Natural killer cell treated with Interleukin-12 subunit alpha and Interleukin-12 subunit beta and Interleukin-15 and Interleukin-18, amount 100 ng/mL, for 72 hours (primary cell): ENCODE measurements at regions not wholly inside any gene's neighbourhood (a gene's known extent, or its start where the extent isn't known, plus 50 kb on each side); places are given as distances from the start of the nearest gene placed in this dataset.
"Not testable (repeated sequence)": the region's sequence is repeated elsewhere in the genome, so short reads cannot be mapped to it uniquely, and the experiment has no call there.

Experiments
- ATAC-seq, 2 donors: fragments of 150-1000 bp; cut with Tn5 transposase in 1 of 2; sonication (Bioruptor Pico), chemical (Tn5 transposase) in 1 of 2; 2 replicates each; pipeline ENCODE4 v1.10.0; 2021
- DNase-seq: peaks from one replicate; pipeline ENCODE4 v3.0.0; 2022; ENCODE audit warnings: low spot score
- H3K27ac Mint-ChIP-seq, 2 donors: 1 replicate in 1 of 2; 2 replicates in 1 of 2; pipeline ENCODE4 v1.8.0; 2022; ENCODE audit warnings: mixed read lengths in 2 of 2, mild to moderate bottlenecking in 1 of 2, moderate library complexity in 1 of 2
- H3K27me3 Mint-ChIP-seq, 2 donors: 1 replicate in 1 of 2; 2 replicates in 1 of 2; pipeline ENCODE4 v1.8.0; 2022; ENCODE audit warnings: mixed read lengths in 2 of 2
- H3K36me3 Mint-ChIP-seq: one replicate; pipeline ENCODE4 v1.8.0; 2022; ENCODE audit warnings: mixed read lengths
- H3K4me1 Mint-ChIP-seq, 2 donors: 1 replicate in 1 of 2; 2 replicates in 1 of 2; pipeline ENCODE4 v1.8.0; 2022; ENCODE audit warnings: low read depth in 2 of 2, mixed read lengths in 2 of 2, mild to moderate bottlenecking in 1 of 2
- H3K4me3 Mint-ChIP-seq: one replicate; pipeline ENCODE4 v1.8.0; 2022; ENCODE audit warnings: mixed read lengths
- H3K9me3 Mint-ChIP-seq: 2 replicates; pipeline ENCODE4 v1.8.0; 2022; ENCODE audit warnings: mixed read lengths

GRCh38 chr17:73901249-73901648 is 257.0 kb upstream of the SDK2 start:
- Mint-ChIP-seq H3K27ac (peak overlapping the region; percentile 62 to 88), H3K27me3 (peaks cover 10 to 13% of the 10 kb centered on the region in 2 donors), H3K4me1 (peaks cover 14 to 19% of the 10 kb centered on the region in 2 donors), H3K9me3 (no peaks in the 10 kb centered on the region), H3K36me3 (no peaks in the 10 kb centered on the region), H3K4me3 (peak overlapping the region; percentile 95)
- no peak for DNase-seq
- no peak for ATAC-seq

GRCh38 chr17:73901661-73902415 is 257.6 kb upstream of the SDK2 start:
- peaks cover 14 to 18% of the 10 kb centered on the region in 2 donors for H3K4me1 Mint-ChIP-seq
- H3K36me3 Mint-ChIP-seq: no peaks in the 10 kb centered on the region
- H3K27ac Mint-ChIP-seq: peak overlapping the region; percentile 62 to 88
- peaks cover 10 to 13% of the 10 kb centered on the region in 2 donors for H3K27me3 Mint-ChIP-seq
- no peaks in the 10 kb centered on the region for H3K9me3 Mint-ChIP-seq
- ATAC-seq (peak; percentile 82 to 85), DNase-seq (peak; percentile 72)
- H3K4me3 Mint-ChIP-seq: peak overlapping the region; percentile 95

- DNase-seq (no peak), ATAC-seq (no peak)
- H3K36me3 Mint-ChIP-seq: no peaks in the 10 kb centered on the region
- H3K4me1 Mint-ChIP-seq: peaks cover 14 to 16% of the 10 kb centered on the region in 2 donors
- no peaks in the 10 kb centered on the region for H3K9me3 Mint-ChIP-seq
- H3K27ac Mint-ChIP-seq: peak overlapping the region; percentile 62 to 88
- H3K4me3 Mint-ChIP-seq: peak overlapping the region; percentile 95
- H3K27me3 Mint-ChIP-seq: peaks cover 10 to 11% of the 10 kb centered on the region in 2 donors
These were observed 258.4 kb upstream of the SDK2 start for GRCh38 chr17:73902416-73903181.

- H3K4me3 Mint-ChIP-seq: no peak overlapping the region
- H3K27me3 Mint-ChIP-seq: peaks cover 0 to 6% of the 10 kb centered on the region in 2 donors
- DNase-seq (no peak), ATAC-seq (no peak)
- no peak overlapping the region for H3K27ac Mint-ChIP-seq
- H3K4me1 Mint-ChIP-seq: peaks cover 5 to 11% of the 10 kb centered on the region in 2 donors
- no peaks in the 10 kb centered on the region for H3K36me3 Mint-ChIP-seq
- H3K9me3 Mint-ChIP-seq: no peaks in the 10 kb centered on the region
These were observed 262.9 kb upstream of the SDK2 start for GRCh38 chr17:73906896-73907870.

GRCh38 chr17:73909186-73909585 is 264.9 kb upstream of the SDK2 start:
- Mint-ChIP-seq H3K27ac (peak overlapping the region in 1 of 2 donors; percentile 70), H3K36me3 (no peaks in the 10 kb centered on the region), H3K4me1 (peaks cover 16 to 28% of the 10 kb centered on the region in 2 donors), H3K9me3 (peaks cover 3% of the 10 kb centered on the region), H3K4me3 (no peak overlapping the region), H3K27me3 (peaks cover 0 to 3% of the 10 kb centered on the region in 2 donors)
- no peak for ATAC-seq
- DNase-seq: no peak

GRCh38 chr17:73910206-73910605 is 266.0 kb upstream of the SDK2 start:
- H3K27me3 Mint-ChIP-seq: peaks cover 0 to 3% of the 10 kb centered on the region in 2 donors
- peaks cover 2% of the 10 kb centered on the region for H3K36me3 Mint-ChIP-seq
- peaks cover 22 to 33% of the 10 kb centered on the region in 2 donors for H3K4me1 Mint-ChIP-seq
- peak overlapping the region in 1 of 2 donors; percentile 70 for H3K27ac Mint-ChIP-seq
- H3K9me3 Mint-ChIP-seq: peaks cover 4% of the 10 kb centered on the region
- DNase-seq (no peak), ATAC-seq (no peak)
- no peak overlapping the region for H3K4me3 Mint-ChIP-seq

GRCh38 chr17:73910821-73911515 is 266.7 kb upstream of the SDK2 start:
- Mint-ChIP-seq H3K27me3 (peaks cover 0 to 3% of the 10 kb centered on the region in 2 donors), H3K9me3 (peaks cover 5% of the 10 kb centered on the region), H3K27ac (peak overlapping the region in 1 of 2 donors; percentile 70), H3K4me1 (peaks cover 22 to 33% of the 10 kb centered on the region in 2 donors), H3K36me3 (peaks cover 5% of the 10 kb centered on the region), H3K4me3 (no peak overlapping the region)
- ATAC-seq: no peak
- DNase-seq: no peak

GRCh38 chr17:73911726-73912372 is 267.6 kb upstream of the SDK2 start:
- peak overlapping the region; percentile 11 for H3K4me3 Mint-ChIP-seq
- peaks cover 22 to 33% of the 10 kb centered on the region in 2 donors for H3K4me1 Mint-ChIP-seq
- H3K27ac Mint-ChIP-seq: peak overlapping the region; percentile 7 to 85
- H3K36me3 Mint-ChIP-seq: peaks cover 5% of the 10 kb centered on the region
- ATAC-seq (peak in 1 of 2 donors; percentile 80), DNase-seq (no peak)
- peaks cover 3 to 4% of the 10 kb centered on the region in 2 donors for H3K27me3 Mint-ChIP-seq
- peaks cover 5% of the 10 kb centered on the region for H3K9me3 Mint-ChIP-seq

- ATAC-seq: no peak
- peaks cover 5% of the 10 kb centered on the region for H3K9me3 Mint-ChIP-seq
- peak overlapping the region; percentile 11 for H3K4me3 Mint-ChIP-seq
- peak overlapping the region; percentile 7 to 85 for H3K27ac Mint-ChIP-seq
- peaks cover 5% of the 10 kb centered on the region for H3K36me3 Mint-ChIP-seq
- peaks cover 3 to 7% of the 10 kb centered on the region in 2 donors for H3K27me3 Mint-ChIP-seq
- H3K4me1 Mint-ChIP-seq: peaks cover 22 to 33% of the 10 kb centered on the region in 2 donors
- no peak for DNase-seq
These were observed 268.1 kb upstream of the SDK2 start for GRCh38 chr17:73912373-73912746.

- H3K4me3 Mint-ChIP-seq: no peak overlapping the region
- peaks cover 22 to 33% of the 10 kb centered on the region in 2 donors for H3K4me1 Mint-ChIP-seq
- peaks cover 5% of the 10 kb centered on the region for H3K9me3 Mint-ChIP-seq
- peaks cover 10% of the 10 kb centered on the region for H3K36me3 Mint-ChIP-seq
- H3K27me3 Mint-ChIP-seq: peaks cover 0 to 7% of the 10 kb centered on the region in 2 donors
- DNase-seq (no peak), ATAC-seq (no peak)
- peak overlapping the region in 1 of 2 donors; percentile 48 for H3K27ac Mint-ChIP-seq
These were observed 270.5 kb upstream of the SDK2 start for GRCh38 chr17:73914536-73915274.

- DNase-seq, H3K4me3 Mint-ChIP-seq, H3K36me3 Mint-ChIP-seq, H3K27ac Mint-ChIP-seq, H3K27me3 Mint-ChIP-seq, H3K9me3 Mint-ChIP-seq, ATAC-seq, H3K4me1 Mint-ChIP-seq: not testable (repeated sequence)
These were observed 274.8 kb upstream of the SDK2 start for GRCh38 chr17:73919033-73919432.

GRCh38 chr17:73921306-73921705 is 277.1 kb upstream of the SDK2 start:
- Mint-ChIP-seq H3K27me3 (peaks cover 0 to 7% of the 10 kb centered on the region in 2 donors), H3K4me1 (peaks cover 9 to 15% of the 10 kb centered on the region in 2 donors), H3K9me3 (no peaks in the 10 kb centered on the region), H3K27ac (no peak overlapping the region), H3K36me3 (peaks cover 5% of the 10 kb centered on the region), H3K4me3 (no peak overlapping the region)
- ATAC-seq: no peak
- DNase-seq: no peak
